GM18508 (cell line): ENCODE measurements at regions not wholly inside any gene's neighbourhood (a gene's known extent, or its start where the extent isn't known, plus 50 kb on each side); places are given as distances from the start of the nearest gene placed in this dataset.
"Not testable (repeated sequence)": the region's sequence is repeated elsewhere in the genome, so short reads cannot be mapped to it uniquely, and the experiment has no call there.

Experiments used
- ATAC-seq: cut with Tn5 transposase; IDR thresholded peaks from one replicate; pipeline ENCODE4 v1.9.1; 2021; ENCODE audit warnings: moderate number of reproducible peaks; ENCODE audit not compliant: insufficient read depth, unreplicated experiment

- ATAC-seq: no peak
These were observed 350.0 kb upstream of the NCAM1 start for GRCh38 chr11:112610996-112611750.

- no peak for ATAC-seq
These were observed 349.4 kb upstream of the NCAM1 start for GRCh38 chr11:112611771-112612170.

GRCh38 chr11:112612250-112612849 is 348.9 kb upstream of the NCAM1 start:
- ATAC-seq: no peak

GRCh38 chr11:112613051-112613972 is 347.9 kb upstream of the NCAM1 start:
- ATAC-seq: no peak

- ATAC-seq: no peak
These were observed 346.6 kb upstream of the NCAM1 start for GRCh38 chr11:112614605-112615004.

- ATAC-seq: no peak
These were observed 346.0 kb upstream of the NCAM1 start for GRCh38 chr11:112615238-112615637.

GRCh38 chr11:112615891-112616290 is 345.3 kb upstream of the NCAM1 start:
- no peak for ATAC-seq

GRCh38 chr11:112616327-112617097 is 344.7 kb upstream of the NCAM1 start:
- ATAC-seq: no peak

- no peak for ATAC-seq
These were observed 344.2 kb upstream of the NCAM1 start for GRCh38 chr11:112617098-112617425.

GRCh38 chr11:112617977-112618826 is 343.0 kb upstream of the NCAM1 start:
- no peak for ATAC-seq

GRCh38 chr11:112619106-112619505 is 342.1 kb upstream of the NCAM1 start:
- no peak for ATAC-seq

- no peak for ATAC-seq
These were observed 340.4 kb upstream of the NCAM1 start for GRCh38 chr11:112620621-112621394.

- ATAC-seq: no peak
These were observed 338.2 kb upstream of the NCAM1 start for GRCh38 chr11:112623057-112623456.

- ATAC-seq: no peak
These were observed 336.8 kb upstream of the NCAM1 start for GRCh38 chr11:112624431-112624830.

GRCh38 chr11:112624971-112625370 is 336.2 kb upstream of the NCAM1 start:
- ATAC-seq: not testable (repeated sequence)

- no peak for ATAC-seq
These were observed 335.4 kb upstream of the NCAM1 start for GRCh38 chr11:112625814-112626213.

- no peak for ATAC-seq
These were observed 334.5 kb upstream of the NCAM1 start for GRCh38 chr11:112626731-112627130.

GRCh38 chr11:112627588-112628045 is 333.6 kb upstream of the NCAM1 start:
- peak; percentile 62 for ATAC-seq

- no peak for ATAC-seq
These were observed 332.5 kb upstream of the NCAM1 start for GRCh38 chr11:112628676-112629075.
